ENCODE measurements at regions not wholly inside any gene's neighbourhood (a gene's known extent, or its start where the extent isn't known, plus 50 kb on each side); places are given as distances from the start of the nearest gene placed in this dataset.

DNA sequence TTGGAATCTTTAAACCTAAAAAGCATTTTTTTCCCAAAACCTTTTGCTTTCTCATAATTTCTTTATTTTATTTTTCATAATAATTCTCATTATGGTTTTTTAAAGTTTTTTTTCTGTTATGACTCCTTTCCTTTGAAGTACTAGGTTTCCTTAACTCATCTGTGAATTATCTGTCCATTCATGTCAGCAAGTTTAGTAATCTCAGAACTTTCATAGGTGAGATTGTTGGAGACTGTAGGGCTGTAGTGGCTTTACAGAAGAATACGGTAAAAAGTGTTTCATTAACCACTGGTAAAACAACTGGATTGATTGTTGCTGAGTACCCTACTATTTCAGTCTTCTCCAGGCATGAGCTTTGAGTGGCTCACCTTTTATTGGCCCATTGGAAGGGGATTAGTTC, 361.7 kb upstream of the PPP1R2C start:
- Histone ChIP-seq H3K4me3 (replicated peaks in 1 of 3; ENCODE audit: low read depth in 2 of 3, low read length in 3 of 3) (no peak overlapping the region), H3K9ac (ENCODE audit: insufficient read depth, low read length, poor library complexity, severe bottlenecking) (no peak overlapping the region), H3K9me3 (replicated peaks in 1 of 2; ENCODE audit: control insufficient read depth in 1 of 2, insufficient read depth in 1 of 2, low read length in 2 of 2) (no peaks in the 10 kb centered on the region), H2AFZ (ENCODE audit: insufficient read depth, low read depth, low read length, poor library complexity, severe bottlenecking) (no peak overlapping the region), H4K20me1 (ENCODE audit: insufficient read depth, low read length) (no peaks in the 10 kb centered on the region), H3K4me2 (replicated peaks; ENCODE audit: extremely low read depth, low read length, poor library complexity, severe bottlenecking) (no peak overlapping the region), H3K79me2 (ENCODE audit: insufficient read depth, low read length) (no peaks in the 10 kb centered on the region), H3K27ac (ENCODE audit: low read depth in 1 of 2, low read length in 2 of 2) (no peak overlapping the region), H3K4me1 (ENCODE audit: control insufficient read depth in 1 of 2, insufficient read depth in 2 of 2, low read length in 2 of 2) (no peaks in the 10 kb centered on the region), H3K27me3 (ENCODE audit: control insufficient read depth in 2 of 2, insufficient read depth in 2 of 2, low read length in 2 of 2) (peaks cover 0 to 2% of the 10 kb centered on the region in 2 donors), H3K36me3 (replicated peaks in 1 of 2; ENCODE audit: control insufficient read depth in 1 of 2, insufficient read depth in 2 of 2, low read length in 2 of 2) (no peaks in the 10 kb centered on the region)
- Mint-ChIP-seq H3K27ac (no peak overlapping the region), H3K36me3 (no peaks in the 10 kb centered on the region), H3K9me3 (peaks cover 0 to 5% (median 3%) of the 10 kb centered on the region in 7 donors), H3K4me3 (no peak overlapping the region), H3K27me3 (ENCODE audit: low read depth in 3 of 3) (peaks cover 0 to 3% (median 0%) of the 10 kb centered on the region in 3 donors), H3K4me1 (no peaks in the 10 kb centered on the region)
- intact Hi-C loops (cut with micrococcal nuclease) = no loop called here
- TF ChIP-seq CTCF (IDR thresholded peaks at IDR 0.05) = no peak
- WGBS (ENCODE audit: insufficient coverage) = no CpG with 5 or more reads among the region's 1 CpG
- DNase-seq = no peak

GRCh38 chrX:43140582-43140981, 362.6 kb upstream of the PPP1R2C start:
- Mint-ChIP-seq H3K4me3 (no peak overlapping the region), H3K27me3 (ENCODE audit: low read depth in 3 of 3) (peaks cover 0 to 3% (median 0%) of the 10 kb centered on the region in 3 donors), H3K9me3 (peaks cover 0 to 4% (median 3%) of the 10 kb centered on the region in 7 donors), H3K27ac (no peak overlapping the region), H3K4me1 (no peaks in the 10 kb centered on the region), H3K36me3 (no peaks in the 10 kb centered on the region)
- intact Hi-C loops (cut with micrococcal nuclease) = no loop called here
- Histone ChIP-seq H3K4me3 (replicated peaks in 1 of 3; ENCODE audit: low read depth in 2 of 3, low read length in 3 of 3) (no peak overlapping the region), H3K27ac (ENCODE audit: low read depth in 1 of 2, low read length in 2 of 2) (no peak overlapping the region), H3K4me1 (ENCODE audit: control insufficient read depth in 1 of 2, insufficient read depth in 2 of 2, low read length in 2 of 2) (no peaks in the 10 kb centered on the region), H2AFZ (ENCODE audit: insufficient read depth, low read depth, low read length, poor library complexity, severe bottlenecking) (no peak overlapping the region), H3K36me3 (replicated peaks in 1 of 2; ENCODE audit: control insufficient read depth in 1 of 2, insufficient read depth in 2 of 2, low read length in 2 of 2) (no peaks in the 10 kb centered on the region), H3K4me2 (replicated peaks; ENCODE audit: extremely low read depth, low read length, poor library complexity, severe bottlenecking) (no peak overlapping the region), H3K79me2 (ENCODE audit: insufficient read depth, low read length) (no peaks in the 10 kb centered on the region), H3K9ac (ENCODE audit: insufficient read depth, low read length, poor library complexity, severe bottlenecking) (no peak overlapping the region), H3K9me3 (replicated peaks in 1 of 2; ENCODE audit: control insufficient read depth in 1 of 2, insufficient read depth in 1 of 2, low read length in 2 of 2) (no peaks in the 10 kb centered on the region), H3K27me3 (ENCODE audit: control insufficient read depth in 2 of 2, insufficient read depth in 2 of 2, low read length in 2 of 2) (no peaks in the 10 kb centered on the region), H4K20me1 (ENCODE audit: insufficient read depth, low read length) (no peaks in the 10 kb centered on the region)
- WGBS (ENCODE audit: insufficient coverage) = no CpG with 5 or more reads among the region's 2 CpGs
- DNase-seq = no peak
- no peak for TF ChIP-seq CTCF (IDR thresholded peaks at IDR 0.05)
